Loucy (cell line): ENCODE measurements at regions not wholly inside any gene's neighbourhood (a gene's known extent, or its start where the extent isn't known, plus 50 kb on each side); places are given as distances from the start of the nearest gene placed in this dataset.

Source experiments
- EZH2phosphoT487 ChIP-seq: fragments of 200-600 bp; IDR thresholded peaks from 2 replicates; pipeline ENCODE4 v1.6.1; 2018; ENCODE audit warnings: antibody characterized with exemption, mild to moderate bottlenecking, moderate library complexity, borderline replicate concordance
- TF ChIP-seq, protein P1 (sequence below): fragments of 200-600 bp; sonication (generic); conservative IDR thresholded peaks from 2 replicates; pipeline ENCODE4 v1.5.1; 2014; ENCODE audit warnings: mild to moderate bottlenecking, antibody characterized with exemption, low read length

GRCh38 chr13:39967199-39967959 lies 311.9 kb downstream of the COG6 start:
- TF ChIP-seq, protein P1, sequence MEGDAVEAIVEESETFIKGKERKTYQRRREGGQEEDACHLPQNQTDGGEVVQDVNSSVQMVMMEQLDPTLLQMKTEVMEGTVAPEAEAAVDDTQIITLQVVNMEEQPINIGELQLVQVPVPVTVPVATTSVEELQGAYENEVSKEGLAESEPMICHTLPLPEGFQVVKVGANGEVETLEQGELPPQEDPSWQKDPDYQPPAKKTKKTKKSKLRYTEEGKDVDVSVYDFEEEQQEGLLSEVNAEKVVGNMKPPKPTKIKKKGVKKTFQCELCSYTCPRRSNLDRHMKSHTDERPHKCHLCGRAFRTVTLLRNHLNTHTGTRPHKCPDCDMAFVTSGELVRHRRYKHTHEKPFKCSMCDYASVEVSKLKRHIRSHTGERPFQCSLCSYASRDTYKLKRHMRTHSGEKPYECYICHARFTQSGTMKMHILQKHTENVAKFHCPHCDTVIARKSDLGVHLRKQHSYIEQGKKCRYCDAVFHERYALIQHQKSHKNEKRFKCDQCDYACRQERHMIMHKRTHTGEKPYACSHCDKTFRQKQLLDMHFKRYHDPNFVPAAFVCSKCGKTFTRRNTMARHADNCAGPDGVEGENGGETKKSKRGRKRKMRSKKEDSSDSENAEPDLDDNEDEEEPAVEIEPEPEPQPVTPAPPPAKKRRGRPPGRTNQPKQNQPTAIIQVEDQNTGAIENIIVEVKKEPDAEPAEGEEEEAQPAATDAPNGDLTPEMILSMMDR: no peak
- TF ChIP-seq EZH2phosphoT487: no peak
